Hepatocyte (in vitro differentiated cells): ENCODE measurements at regions not wholly inside any gene's neighbourhood (a gene's known extent, or its start where the extent isn't known, plus 50 kb on each side); places are given as distances from the start of the nearest gene placed in this dataset.

ENCODE experiments used
- DNase-seq: peaks from one replicate; pipeline ENCODE4 v3.0.0-alpha.2; 2016; ENCODE audit warnings: low spot score
- H2AFZ ChIP-seq: fragments of 200-600 bp; sonication (generic); 2 replicates; pipeline ENCODE4 v1.6.0; 2016; ENCODE audit warnings: antibody characterized with exemption, mild to moderate bottlenecking
- H3K27ac ChIP-seq: fragments of 200-600 bp; sonication (generic); 2 replicates; pipeline ENCODE4 v1.5.1; 2016; ENCODE audit warnings: mild to moderate bottlenecking
- H3K27me3 ChIP-seq: fragments of 200-600 bp; sonication (generic); 2 replicates; pipeline ENCODE4 v1.6.1; 2016
- H3K36me3 ChIP-seq: fragments of 200-600 bp; sonication (generic); replicated peaks from 2 replicates; pipeline ENCODE4 v1.5.1; 2016; ENCODE audit warnings: low read depth; ENCODE audit not compliant: insufficient read depth
- H3K4me1 ChIP-seq: fragments of 200-600 bp; sonication (generic); 2 replicates; pipeline ENCODE4 v1.5.1; 2016; ENCODE audit warnings: mild to moderate bottlenecking, moderate library complexity; ENCODE audit not compliant: insufficient read depth
- H3K4me2 ChIP-seq: fragments of 200-600 bp; sonication (generic); 2 replicates; pipeline ENCODE4 v1.6.0; 2016
- H3K4me3 ChIP-seq: fragments of 200-600 bp; sonication (generic); 2 replicates; pipeline ENCODE4 v1.5.1; 2016; ENCODE audit warnings: mild to moderate bottlenecking
- H3K79me2 ChIP-seq: fragments of 200-600 bp; sonication (generic); 2 replicates; pipeline ENCODE4 v1.6.0; 2017; ENCODE audit warnings: mild to moderate bottlenecking
- H3K9me2 ChIP-seq: fragments of 200-600 bp; sonication (generic); replicated peaks from 2 replicates; pipeline ENCODE4 v1.6.0; 2017; ENCODE audit warnings: mild to moderate bottlenecking; ENCODE audit not compliant: insufficient read depth
- H3K9me3 ChIP-seq: fragments of 200-600 bp; sonication (generic); 2 replicates; pipeline ENCODE4 v1.5.1; 2016; ENCODE audit warnings: low read depth, mild to moderate bottlenecking
- H4K20me1 ChIP-seq: fragments of 200-600 bp; sonication (generic); 2 replicates; pipeline ENCODE4 v1.6.0; 2016; ENCODE audit warnings: mild to moderate bottlenecking; ENCODE audit not compliant: insufficient read depth, poor library complexity, severe bottlenecking
- EZH2 ChIP-seq: fragments of 200-600 bp; sonication (generic); IDR thresholded peaks from 2 replicates; pipeline ENCODE4 v1.6.1; 2016; ENCODE audit warnings: antibody characterized with exemption, mild to moderate bottlenecking, borderline replicate concordance
- EZH2phosphoT487 ChIP-seq: fragments of 200-600 bp; sonication (generic); IDR thresholded peaks from one replicate; pipeline ENCODE4 v1.6.1; 2018; ENCODE audit warnings: antibody characterized with exemption, mild to moderate bottlenecking, low read depth, moderate library complexity; ENCODE audit not compliant: unreplicated experiment, severe bottlenecking
- WGBS: methylation state at CpG from one replicate; pipeline ENCODE4 v1.1.6; 2016; ENCODE audit warnings: low lambda C conversion rate; ENCODE audit errors: missing lambda C conversion rate; 5-methylcytosine and 5-hydroxymethylcytosine counted together
- TF ChIP-seq, protein P1 (sequence below): fragments of 200-600 bp; sonication (generic); IDR thresholded peaks from 2 replicates; pipeline ENCODE4 v1.5.1; 2016; ENCODE audit warnings: antibody characterized with exemption, mild to moderate bottlenecking; ENCODE audit not compliant: poor library complexity

DNA sequence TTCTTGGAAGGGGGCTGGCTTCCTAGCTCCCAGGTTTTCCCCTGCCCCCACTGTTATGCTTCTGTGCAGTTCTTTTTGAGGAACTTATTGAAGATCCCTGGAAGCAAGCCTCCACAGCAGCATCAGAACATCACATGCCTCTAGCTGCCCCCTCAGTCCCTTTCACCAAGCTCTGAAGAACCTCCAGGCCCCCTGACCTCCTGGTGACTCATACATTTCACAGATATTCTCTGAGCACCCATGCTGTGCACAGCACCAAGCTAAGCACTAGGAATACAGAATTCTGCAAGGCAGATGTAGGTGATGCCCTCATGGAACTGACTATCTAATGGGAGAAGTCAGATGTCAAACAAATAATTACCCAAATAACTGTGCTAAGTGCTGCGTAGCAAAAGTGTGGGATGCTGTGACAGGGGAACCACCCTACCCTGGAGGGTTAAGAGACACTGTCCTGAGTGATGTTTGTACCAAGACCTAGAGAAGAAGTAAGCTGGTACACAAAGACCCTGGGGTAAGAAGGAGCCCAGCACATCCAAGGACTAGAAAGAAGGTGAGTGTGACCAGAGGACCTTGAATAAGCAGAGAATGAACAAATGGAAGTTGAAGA lies 213.7 kb upstream of the NR4A3 start:
- H2AFZ ChIP-seq: no peak overlapping the region
- no peaks in the 10 kb centered on the region for H3K9me3 ChIP-seq
- H3K79me2 ChIP-seq: no peaks in the 10 kb centered on the region
- no peak overlapping the region for H3K27ac ChIP-seq
- H3K36me3 ChIP-seq: no peaks in the 10 kb centered on the region
- H3K4me2 ChIP-seq: no peak overlapping the region
- H3K27me3 ChIP-seq: no peaks in the 10 kb centered on the region
- H3K4me1 ChIP-seq: no peaks in the 10 kb centered on the region
- no peak for TF ChIP-seq EZH2phosphoT487
- TF ChIP-seq, protein P1, sequence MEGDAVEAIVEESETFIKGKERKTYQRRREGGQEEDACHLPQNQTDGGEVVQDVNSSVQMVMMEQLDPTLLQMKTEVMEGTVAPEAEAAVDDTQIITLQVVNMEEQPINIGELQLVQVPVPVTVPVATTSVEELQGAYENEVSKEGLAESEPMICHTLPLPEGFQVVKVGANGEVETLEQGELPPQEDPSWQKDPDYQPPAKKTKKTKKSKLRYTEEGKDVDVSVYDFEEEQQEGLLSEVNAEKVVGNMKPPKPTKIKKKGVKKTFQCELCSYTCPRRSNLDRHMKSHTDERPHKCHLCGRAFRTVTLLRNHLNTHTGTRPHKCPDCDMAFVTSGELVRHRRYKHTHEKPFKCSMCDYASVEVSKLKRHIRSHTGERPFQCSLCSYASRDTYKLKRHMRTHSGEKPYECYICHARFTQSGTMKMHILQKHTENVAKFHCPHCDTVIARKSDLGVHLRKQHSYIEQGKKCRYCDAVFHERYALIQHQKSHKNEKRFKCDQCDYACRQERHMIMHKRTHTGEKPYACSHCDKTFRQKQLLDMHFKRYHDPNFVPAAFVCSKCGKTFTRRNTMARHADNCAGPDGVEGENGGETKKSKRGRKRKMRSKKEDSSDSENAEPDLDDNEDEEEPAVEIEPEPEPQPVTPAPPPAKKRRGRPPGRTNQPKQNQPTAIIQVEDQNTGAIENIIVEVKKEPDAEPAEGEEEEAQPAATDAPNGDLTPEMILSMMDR: no peak
- TF ChIP-seq EZH2: no peak
- H3K4me3 ChIP-seq: no peak overlapping the region
- WGBS: 62% methylated on average over 1 of the region's 1 CpG
- no peaks in the 10 kb centered on the region for H3K9me2 ChIP-seq
- no peaks in the 10 kb centered on the region for H4K20me1 ChIP-seq
- DNase-seq: no peak

DNA sequence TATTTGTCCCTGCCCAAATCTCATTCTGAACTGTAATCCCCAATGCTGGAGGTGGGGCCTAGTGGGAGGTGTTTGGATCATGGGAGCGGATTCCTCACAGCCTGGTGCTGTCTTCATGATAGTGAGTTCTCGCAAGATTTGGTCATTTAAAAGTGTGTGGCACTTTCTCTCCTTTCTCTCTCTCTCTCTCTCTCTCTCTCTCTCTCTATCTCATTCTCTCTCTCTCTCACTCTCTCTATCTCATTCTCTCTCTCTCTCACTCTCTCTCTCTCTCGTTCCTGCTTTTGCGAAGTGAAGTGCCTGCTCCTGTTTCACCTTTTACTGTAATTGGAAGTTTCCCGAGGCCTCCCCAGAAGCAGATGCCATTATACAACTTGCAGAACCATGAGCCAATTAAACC lies 207.3 kb upstream of the NR4A3 start:
- no peaks in the 10 kb centered on the region for H3K79me2 ChIP-seq
- H3K4me3 ChIP-seq: no peak overlapping the region
- H3K9me3 ChIP-seq: no peaks in the 10 kb centered on the region
- H3K36me3 ChIP-seq: no peaks in the 10 kb centered on the region
- no peak overlapping the region for H3K27ac ChIP-seq
- H3K27me3 ChIP-seq: no peaks in the 10 kb centered on the region
- no peak overlapping the region for H2AFZ ChIP-seq
- H4K20me1 ChIP-seq: no peaks in the 10 kb centered on the region
- no peak overlapping the region for H3K4me2 ChIP-seq
- 87% methylated on average over 5 of the region's 5 CpGs for WGBS
- no peaks in the 10 kb centered on the region for H3K9me2 ChIP-seq
- TF ChIP-seq EZH2 (no peak), EZH2phosphoT487 (no peak)
- TF ChIP-seq, protein P1: no peak
- no peaks in the 10 kb centered on the region for H3K4me1 ChIP-seq
- no peak for DNase-seq

DNA sequence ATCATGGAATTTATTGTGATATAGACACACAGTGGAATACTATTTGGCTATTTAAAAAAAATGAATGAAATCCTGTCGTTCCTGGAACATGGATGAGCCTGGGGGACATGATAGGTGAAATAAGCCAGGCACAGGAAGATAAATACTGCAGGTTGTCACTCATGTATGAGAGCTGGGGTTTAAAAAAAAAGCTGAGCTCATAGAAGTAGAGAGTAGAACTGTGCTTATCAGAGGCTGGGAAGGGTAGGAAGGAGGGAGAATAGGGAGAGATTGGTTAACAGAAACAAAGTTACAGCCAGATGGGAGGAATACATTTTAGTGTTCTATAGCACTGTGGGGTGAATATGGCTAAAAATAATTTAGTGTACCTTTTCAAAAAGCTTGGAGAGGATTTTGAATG lies 200.6 kb upstream of the NR4A3 start:
- no peak overlapping the region for H3K27ac ChIP-seq
- no peaks in the 10 kb centered on the region for H3K36me3 ChIP-seq
- no peaks in the 10 kb centered on the region for H3K9me3 ChIP-seq
- no peaks in the 10 kb centered on the region for H3K27me3 ChIP-seq
- no peaks in the 10 kb centered on the region for H3K79me2 ChIP-seq
- no peaks in the 10 kb centered on the region for H3K9me2 ChIP-seq
- DNase-seq: no peak
- H3K4me2 ChIP-seq: no peak overlapping the region
- H2AFZ ChIP-seq: no peak overlapping the region
- TF ChIP-seq, protein P1: no peak
- no peak overlapping the region for H3K4me3 ChIP-seq
- H4K20me1 ChIP-seq: no peaks in the 10 kb centered on the region
- H3K4me1 ChIP-seq: no peaks in the 10 kb centered on the region
- WGBS: 65% methylated on average over 1 of the region's 1 CpG

DNA sequence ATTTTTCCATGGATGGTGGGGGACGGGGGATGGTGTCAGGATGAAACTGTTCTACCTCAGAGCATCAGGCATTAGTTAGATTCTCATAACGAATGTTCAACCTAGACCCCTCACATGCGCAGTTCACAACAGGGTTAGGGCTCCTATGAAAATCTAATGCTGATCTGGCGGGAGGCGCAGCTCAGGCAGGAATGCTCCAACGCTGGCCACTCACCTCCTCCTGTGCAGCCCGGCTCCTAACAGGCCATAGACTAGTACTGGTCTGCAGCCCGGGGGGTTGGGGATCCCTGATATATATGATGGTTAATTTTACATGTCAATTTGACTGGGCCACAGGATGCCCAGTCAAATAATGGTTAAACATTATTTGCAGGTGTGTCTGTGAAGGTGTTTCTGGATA lies 199.0 kb upstream of the NR4A3 start:
- H2AFZ ChIP-seq: no peak overlapping the region
- no peak for DNase-seq
- no peaks in the 10 kb centered on the region for H3K9me2 ChIP-seq
- no peaks in the 10 kb centered on the region for H3K4me1 ChIP-seq
- TF ChIP-seq EZH2phosphoT487 (no peak), EZH2 (no peak)
- TF ChIP-seq, protein P1: no peak
- no peak overlapping the region for H3K4me3 ChIP-seq
- no peaks in the 10 kb centered on the region for H4K20me1 ChIP-seq
- H3K27ac ChIP-seq: no peak overlapping the region
- 89% methylated on average over 8 of the region's 8 CpGs for WGBS
- no peaks in the 10 kb centered on the region for H3K27me3 ChIP-seq
- H3K4me2 ChIP-seq: no peak overlapping the region
- no peaks in the 10 kb centered on the region for H3K9me3 ChIP-seq
- H3K79me2 ChIP-seq: no peaks in the 10 kb centered on the region
- no peaks in the 10 kb centered on the region for H3K36me3 ChIP-seq
